Stimulated activated CD8-positive, alpha-beta memory T cell treated with anti-CD3 and anti-CD28 coated beads, Interleukin-15, amount 100 ng/mL, for 48 hours (primary cell): ENCODE measurements at regions not wholly inside any gene's neighbourhood (a gene's known extent, or its start where the extent isn't known, plus 50 kb on each side); places are given as distances from the start of the nearest gene placed in this dataset.

ENCODE experiments used
- DNase-seq, 2 donors: peaks; one replicate each; pipeline ENCODE4 v3.0.0-alpha.2; 2020; ENCODE audit warnings: low read depth in 2 of 2

DNA sequence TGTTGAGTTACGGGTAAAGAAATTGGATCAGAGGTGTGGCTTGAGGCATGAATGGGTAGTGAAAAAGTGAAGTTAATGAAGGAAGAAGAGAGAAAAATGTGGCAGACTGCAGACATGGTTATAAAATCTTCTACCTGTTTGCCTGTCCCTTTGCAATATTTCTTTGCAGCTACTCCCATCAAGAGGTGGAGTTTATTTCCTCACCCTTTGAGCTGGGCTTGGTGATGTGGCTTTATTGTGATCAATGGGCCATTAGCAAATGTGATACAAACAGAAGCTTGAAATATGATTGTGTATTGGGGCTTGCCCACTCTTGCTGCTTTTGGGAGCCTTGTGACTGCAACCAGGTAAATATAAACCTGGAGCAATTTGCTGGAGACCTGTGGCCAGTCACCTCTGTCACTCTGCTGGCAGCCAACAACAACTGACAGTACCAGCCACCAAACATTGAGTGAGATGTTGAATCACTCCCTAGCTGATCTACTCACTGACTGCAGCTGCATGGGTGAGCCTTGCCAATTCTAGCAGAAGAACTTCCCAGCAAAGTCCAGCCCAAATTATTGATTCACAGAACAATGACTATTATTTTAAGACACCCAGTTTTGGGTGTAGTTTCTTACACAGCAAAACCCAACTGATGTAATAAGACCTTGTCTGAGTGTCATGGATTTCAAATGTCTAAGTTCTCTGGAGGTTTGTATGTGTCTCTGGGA lies 151.0 kb upstream of the ATP2B1 start:
- DNase-seq: no peak

DNA sequence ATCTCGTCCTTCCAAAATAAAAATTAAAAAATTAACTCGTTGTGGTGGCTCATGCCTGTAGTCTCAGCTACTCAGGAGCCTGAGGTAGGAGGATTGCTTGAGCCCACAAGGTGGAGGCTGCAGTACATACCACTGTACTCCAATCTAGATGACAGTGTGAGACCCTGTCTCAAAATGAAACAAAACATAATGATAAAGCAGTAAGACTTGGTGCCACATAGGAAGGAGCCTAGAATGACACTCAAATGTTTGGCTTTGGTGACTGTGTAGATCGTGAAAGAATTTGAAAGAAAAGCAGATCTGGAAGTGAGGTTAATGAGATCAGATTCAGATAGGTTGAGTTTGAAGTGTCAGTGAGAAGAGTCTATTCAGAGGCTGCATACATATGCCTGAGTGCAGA lies 150.1 kb upstream of the ATP2B1 start:
- DNase-seq: no peak

DNA sequence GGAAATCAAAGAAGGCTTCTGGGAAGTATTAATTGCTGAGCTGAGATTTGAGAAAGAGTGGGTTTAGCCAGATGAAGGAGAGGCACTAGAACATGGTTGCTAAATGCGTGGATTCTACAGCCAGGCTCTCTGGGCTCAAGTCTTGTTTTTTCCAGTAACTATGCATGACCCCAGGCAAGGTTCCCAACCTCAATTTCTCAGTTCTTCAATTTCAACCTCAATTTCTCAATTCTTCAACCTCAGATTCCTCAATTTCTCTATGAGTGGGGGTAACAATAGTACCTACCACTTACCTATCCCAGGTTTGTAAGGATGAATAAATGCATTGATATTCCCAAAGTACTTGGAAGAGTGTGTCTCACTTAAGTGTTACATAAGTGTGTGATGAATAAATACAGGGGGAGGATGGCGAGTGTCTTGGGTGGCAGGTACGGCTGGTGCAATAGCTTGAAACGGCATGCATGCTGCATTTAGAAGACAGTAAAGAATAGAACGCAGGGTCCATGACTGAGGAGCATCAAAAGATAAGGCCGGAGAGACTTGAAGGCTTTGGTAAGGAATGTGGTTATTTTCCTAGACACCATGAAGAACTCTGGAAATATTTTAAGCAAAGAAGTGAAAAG lies 149.1 kb upstream of the ATP2B1 start:
- no peak for DNase-seq

DNA sequence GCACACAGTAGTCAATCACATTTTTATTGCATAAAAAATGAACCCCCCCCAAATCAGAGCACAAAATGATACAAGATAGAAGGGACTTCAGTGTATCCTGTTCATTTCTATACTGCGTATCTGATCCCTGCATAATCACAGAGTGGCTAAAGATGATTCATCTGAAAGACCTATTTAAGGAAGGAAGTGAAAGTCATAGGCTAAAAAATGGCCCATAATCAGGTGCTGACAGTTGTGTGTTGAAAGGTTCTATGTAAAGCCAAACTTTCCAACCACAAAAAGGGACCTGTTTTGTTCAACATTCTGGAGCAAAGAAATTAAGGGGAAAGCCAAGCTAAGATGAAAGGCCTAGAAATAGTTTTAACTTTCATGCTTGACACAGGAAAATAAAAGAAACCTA lies 147.8 kb upstream of the ATP2B1 start:
- no peak for DNase-seq

DNA sequence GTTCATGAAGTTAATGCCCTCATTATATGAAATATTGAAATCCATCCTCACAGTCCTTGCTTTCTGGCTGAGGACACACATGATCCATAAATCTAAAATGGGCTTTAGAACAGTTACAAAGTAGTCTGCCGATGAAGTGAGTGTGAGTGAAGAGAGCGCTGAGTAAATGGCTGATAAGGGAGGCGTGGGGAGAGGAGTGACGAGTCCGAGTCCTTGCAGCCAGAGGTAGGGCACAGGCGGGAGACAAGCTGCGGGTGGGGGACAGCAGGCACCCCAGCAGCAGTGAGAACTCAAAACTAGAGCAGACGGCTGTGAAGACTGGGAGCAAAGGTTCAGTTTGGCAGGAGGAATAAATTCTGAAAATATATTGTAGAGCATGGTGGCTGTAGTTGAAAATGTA lies 140.1 kb upstream of the ATP2B1 start:
- no peak for DNase-seq

DNA sequence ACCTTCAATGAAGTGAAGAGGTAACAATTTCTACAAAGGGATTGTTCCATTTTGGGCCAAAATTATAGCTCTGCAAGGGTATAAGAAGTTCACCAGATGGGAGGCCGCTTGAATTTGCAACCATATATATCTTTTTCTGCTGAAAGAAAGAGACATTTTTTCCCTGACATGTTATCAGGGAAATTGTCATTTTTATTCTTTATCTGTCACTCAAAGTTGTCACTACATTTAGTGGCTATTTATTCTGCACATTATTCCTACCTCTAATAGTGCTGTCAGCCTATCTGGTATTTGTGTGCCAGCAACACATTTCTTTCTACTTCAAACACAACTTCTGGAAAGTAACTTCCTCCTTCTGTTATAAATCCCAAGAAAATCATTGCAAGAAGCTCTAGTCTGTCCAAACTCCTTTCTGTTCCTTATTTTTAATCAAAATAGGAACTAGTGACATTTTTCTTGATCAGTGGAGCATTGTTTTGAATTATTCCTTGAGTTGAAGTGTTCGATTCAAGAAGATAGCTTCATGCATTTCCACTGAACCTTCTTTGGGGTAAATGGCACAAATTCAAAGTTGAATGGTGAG lies 137.9 kb upstream of the ATP2B1 start:
- no peak for DNase-seq

DNA sequence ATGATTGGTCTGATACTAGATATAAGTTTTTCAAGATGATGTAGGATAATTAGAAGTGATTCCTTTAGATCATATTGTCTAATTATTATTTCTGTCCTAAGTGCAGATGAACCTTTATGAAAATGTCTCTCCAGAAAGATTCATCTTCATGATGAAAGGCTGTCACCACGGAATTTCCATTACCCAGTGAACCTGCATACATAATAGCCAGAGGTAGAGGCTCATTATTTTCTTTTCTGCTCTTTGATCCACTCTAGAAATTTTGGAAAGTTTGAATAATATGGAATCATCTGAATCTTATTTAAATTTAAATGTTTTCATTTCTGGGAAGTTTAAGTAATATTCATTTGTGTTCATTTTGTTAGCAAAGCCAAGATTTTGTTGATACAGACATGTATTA lies 137.1 kb upstream of the ATP2B1 start:
- no peak for DNase-seq

DNA sequence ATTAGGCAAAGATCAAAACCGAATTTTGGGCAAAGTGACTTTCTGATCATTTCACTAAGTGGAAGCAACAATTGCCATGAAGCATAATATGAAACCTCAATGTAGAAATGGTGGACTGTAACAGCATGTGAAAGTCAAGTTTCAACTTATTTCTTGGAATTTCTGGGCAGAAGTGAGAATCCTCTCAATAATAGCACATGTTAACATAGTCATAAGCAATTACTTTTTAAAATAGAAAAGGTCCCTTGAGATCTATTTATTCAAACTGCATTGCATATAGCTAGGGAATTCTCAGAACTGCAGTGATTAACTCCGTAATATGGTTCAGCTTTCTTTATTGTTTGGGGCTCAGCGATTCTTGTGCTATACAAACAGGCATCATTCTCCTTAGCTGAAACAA lies 136.7 kb upstream of the ATP2B1 start:
- DNase-seq: no peak

DNA sequence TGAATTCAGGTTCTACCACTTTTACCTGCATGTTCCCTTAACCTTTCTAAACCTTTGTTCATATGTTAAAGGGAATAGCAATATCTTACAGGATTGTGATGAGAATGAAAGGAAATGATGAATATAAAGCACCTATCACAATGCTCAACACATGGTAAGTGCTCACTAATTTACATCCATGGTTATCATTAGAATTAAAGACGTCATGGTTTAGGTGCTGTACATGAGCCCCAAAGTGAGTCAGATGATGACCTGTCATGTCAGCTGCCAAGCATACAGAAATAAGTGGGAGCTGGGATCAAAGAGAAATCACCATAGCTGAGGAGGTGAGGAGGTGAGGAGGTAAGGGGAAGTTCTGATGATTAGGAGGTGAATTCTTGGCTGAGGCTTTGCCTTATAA lies 135.9 kb upstream of the ATP2B1 start:
- no peak for DNase-seq

DNA sequence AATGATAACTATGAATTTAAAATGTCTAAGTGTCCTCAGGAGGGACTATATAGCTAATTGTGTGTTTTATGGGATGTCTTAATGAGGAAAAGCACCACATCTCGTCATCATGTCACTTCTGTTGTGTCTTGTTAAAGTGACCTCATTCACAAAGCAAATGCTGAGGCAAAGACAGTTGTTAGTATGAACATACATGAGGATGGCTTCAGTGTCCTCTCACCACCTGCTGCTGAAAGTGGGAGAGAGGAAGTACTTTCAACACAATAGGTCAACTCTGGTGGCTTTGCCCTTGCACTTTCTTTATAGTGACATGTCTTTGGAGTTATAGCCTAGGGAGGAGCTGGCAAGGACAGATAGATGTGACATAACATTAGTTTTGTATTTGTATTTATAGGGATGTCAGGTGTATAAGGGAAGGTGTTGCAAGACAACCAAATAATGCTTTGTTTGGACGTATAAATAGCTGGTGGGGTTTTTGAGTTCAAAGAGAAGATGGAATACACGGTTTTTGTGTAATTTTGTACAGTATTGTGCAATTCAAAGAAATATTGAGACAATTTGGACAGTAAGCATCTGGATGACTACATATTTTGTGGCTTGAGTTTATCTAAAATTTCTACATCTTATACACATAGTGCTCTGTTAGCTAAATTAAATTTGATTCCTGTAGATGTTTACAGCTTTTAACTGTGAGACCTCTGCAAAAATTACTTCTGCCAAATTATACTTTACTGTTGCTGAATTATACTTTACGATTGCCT lies 131.7 kb upstream of the ATP2B1 start:
- DNase-seq: no peak

DNA sequence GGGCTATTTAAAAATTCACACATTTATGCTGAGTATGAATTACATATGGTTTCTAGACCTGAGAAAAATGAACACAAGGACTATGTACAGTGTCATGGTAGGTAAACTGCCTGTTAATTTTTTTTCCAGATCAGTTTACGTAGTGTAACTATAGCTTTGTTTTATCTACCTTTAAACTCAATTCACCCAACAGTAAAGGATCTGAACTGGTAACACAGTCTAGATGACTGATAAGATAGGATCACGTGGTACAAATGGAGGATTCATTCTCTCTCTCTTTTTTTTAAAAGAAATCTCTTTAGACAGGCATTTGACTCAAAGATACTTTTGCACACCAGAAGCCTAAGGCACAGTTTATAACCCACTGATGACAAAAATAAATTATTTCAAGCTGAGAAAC lies 130.8 kb upstream of the ATP2B1 start:
- no peak for DNase-seq

DNA sequence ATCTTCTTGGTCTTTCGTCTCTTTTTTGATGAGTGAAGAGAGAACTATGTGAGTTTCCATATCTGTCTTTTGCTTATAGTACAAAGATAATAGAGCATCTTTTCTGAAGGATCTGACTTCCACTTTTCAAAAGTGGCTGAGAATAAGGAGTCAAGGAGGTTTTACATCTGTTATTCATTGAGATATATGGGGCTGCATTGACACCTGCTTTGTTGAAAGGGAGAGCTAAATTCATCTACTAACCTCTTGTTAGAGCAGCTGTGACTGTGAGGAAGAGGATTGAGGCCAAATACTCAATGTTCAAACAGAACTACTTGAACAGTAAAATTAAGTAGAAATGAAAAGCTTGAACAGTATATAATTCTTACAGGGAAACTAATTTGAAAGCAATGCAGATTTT lies 130.2 kb upstream of the ATP2B1 start:
- no peak for DNase-seq

DNA sequence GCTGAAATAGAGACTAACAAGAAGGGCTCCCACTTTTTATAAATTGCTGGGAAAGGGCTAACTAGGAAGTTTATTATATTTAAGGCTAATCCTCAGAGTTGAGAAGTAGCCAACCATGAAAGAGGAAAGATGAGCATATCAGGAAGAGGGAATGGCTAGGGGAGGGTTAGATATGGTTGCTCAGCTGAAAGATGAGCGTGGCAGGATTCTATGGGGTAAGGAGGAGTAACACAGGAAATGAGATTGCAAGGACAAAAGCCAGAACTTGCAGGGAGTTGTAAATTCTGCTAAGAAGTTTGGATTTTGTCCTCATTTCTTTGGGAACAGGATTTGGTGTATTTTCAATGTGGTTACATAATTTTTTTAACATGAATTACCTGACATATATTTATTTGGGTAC lies 127.4 kb upstream of the ATP2B1 start:
- no peak for DNase-seq

DNA sequence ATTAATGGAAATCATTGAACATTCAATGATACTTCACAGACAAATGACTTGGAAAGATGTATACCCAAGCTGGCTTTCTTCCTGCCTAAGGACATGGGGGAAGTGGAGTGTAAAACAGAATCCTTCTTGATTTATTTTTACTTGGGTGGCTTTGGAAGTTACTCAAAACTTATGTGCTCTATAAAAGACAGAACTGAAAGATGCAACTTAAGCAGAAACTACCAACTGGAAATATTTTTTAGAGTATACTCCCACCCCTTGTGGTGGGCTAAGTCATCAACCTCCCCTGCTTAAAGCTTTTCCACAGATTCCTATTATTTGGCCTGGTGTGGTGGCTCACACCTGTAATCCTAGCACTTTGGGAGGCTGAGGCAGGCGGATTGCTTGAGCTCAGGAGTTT lies 126.0 kb upstream of the ATP2B1 start:
- DNase-seq: no peak

DNA sequence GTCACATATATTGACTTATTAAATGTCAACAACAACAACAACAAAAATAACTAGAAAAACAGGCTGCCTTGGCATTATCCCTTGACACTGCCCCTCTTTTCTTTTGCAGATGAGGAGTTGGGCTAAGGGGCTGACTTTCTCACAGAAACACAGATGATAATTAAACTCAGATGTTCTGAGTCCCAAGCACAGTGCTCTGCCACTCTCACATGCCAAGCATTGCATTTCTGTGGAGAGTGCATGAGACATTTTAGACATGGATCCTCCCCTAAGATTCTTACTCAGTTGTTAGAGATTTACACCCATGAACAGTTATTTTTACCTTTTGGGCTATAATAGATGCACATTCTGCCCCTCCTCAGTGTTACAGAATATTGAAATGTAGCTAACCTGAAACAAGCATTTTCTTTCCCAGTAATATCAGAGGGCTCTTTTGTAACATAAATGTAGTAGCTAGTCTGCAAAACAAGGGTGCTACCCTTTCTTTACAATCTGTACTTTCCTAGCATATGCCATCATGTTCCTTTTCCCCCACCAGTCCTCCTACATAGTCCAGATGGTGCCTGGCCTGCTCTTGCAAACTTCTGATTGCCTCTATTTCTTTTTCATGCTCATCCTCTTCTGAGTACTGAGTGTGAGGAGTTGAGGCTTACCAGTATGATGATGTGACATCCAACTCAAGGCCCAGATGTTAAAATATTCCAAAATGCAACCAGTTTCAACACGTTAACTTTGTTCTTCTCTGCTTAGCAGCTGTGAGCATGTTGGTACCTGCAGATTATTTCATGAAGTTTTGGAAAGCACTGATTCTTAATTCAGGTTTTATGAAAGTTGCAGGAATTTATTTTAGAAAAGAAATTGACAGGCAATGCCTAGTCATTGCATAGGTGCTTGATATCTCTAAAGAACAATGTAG lies 125.0 kb upstream of the ATP2B1 start:
- DNase-seq: no peak

DNA sequence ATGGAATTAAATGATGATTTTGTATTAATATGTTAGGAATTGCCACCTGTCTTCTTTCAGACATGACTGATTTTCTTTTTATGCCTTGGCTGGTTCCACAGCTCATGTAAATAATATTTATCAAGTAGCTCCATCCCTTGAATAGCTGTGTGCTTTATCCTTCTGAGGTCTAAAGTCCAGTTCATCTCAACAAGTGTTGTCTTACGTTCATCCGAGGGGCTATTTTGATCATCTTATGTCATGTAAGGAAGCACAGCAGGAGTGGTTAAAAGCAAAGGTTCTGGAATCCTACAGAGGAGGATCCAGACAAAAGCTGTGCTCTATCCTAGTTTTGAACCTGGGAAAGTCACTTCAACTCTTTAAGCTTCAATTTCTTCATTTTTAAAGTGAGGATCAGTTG lies 123.7 kb upstream of the ATP2B1 start:
- DNase-seq: no peak

DNA sequence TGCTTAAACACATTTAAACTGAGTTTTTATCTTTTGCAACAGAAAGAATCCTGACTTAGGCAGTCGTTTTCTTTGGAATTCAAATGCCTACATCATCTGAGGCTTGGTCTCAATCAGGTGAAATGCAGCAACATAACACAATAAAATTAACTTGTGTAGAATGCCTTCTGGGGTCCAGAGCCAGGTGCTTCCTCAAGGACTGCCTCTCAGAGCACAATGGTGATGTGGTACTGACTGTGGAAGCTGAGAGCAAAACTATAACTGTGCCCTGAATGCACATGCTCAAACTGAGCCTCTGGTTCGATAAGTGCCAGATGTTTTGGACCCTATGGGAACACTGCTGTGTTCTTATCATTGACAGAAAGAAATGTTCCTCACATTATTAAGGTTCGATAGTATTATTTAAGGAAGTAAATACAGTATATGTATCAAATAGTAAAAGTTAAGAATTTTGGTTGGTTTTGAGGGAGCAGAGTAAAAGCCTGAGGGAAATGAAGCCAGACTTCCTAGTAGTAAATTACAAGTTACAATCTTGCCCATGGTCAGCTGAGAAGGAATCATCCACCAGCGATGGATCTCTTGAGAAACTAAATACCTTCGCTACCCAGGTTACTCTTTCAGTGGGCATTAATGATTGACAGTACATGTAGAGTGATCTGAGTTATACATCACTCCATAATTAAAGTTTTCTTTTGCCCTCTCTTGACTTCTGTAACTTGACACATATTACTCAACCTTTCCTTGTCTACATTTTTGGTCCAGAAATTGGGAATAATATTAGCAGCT lies 122.9 kb upstream of the ATP2B1 start:
- no peak for DNase-seq

DNA sequence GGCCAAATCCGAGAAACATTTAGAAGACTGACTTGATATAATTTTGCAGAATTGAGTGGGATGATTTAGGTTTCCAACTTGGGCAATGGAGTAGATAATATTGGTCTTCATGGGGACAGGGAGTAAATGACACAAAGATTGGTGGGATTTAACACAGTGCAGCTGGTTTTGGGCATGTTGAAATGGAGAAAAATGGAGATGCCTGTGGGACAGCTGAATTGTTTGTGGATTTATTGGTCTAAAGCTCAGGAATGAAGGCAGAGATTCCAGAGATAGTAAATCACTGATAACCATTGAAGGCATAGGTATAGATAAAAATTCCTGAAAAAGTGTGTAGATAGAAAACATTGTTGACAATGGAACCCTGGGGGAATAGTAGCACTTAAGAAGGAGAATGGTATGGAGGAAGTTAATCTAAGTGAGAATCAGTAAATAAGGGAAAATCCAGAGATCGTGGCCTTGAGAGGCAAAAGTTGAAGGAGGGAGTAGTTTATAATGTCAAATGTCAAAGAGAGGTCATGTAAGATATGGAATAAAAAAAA lies 120.9 kb upstream of the ATP2B1 start:
- DNase-seq: no peak

DNA sequence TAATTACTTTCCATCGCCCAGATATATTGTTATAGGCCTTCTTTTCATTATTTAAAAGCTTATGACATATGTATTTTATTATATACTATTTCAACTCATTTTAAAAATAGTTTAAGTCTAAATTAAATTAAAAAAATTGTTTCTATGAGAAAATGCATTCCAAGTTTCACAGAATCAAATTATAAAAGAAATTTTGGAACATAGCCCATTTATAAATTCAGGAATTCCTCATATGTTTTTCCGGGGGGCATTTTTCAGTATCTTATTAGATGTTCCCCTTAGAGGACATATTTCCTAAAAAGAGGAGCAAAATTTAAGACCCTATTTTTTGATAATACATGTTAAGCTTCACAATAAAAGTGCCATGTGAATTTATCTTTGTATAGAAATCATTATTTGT lies 119.9 kb upstream of the ATP2B1 start:
- no peak for DNase-seq

DNA sequence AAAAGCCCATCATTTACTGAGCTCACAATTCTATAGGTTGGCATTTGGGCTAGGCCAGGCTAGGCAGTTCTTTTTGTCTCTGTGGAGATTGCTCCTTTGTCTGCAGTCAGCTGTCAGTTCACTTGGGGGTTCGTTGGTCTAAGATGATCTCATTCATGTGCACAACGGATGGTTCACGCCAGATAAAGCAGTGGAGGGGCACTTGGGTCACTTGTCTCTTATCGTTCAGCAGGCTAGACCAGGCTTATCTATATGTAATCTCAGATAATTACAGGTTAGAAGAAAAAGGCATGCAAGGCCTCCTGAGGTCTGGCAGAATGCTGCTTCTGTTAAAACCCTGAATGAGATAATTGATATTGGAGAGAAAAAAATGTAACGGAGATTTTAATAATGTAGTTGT lies 119.0 kb upstream of the ATP2B1 start:
- DNase-seq: no peak

DNA sequence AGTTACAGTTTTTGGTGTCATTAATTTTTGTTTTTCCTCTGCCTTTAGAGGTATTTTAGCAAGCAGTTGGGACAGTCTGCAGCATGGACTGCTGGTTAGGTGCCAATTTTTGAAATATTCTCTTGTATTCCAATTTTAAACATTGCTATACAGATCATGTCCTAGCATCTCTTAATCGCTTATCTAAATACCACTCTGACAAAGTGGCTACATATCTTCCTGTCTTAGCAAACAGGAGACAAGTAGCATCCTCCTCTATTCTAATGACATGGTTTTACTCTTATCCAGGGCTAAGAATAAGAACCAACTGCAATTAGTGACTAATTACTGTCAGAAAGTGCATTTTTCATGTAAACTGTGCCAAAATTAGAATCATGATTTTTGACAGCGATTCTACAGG lies 117.8 kb upstream of the ATP2B1 start:
- DNase-seq: no peak
